Stimulated activated CD8-positive, alpha-beta memory T cell treated with anti-CD3 and anti-CD28 coated beads, Interleukin-4, amount 100 ng/mL, for 48 hours (primary cell): ENCODE measurements at regions not wholly inside any gene's neighbourhood (a gene's known extent, or its start where the extent isn't known, plus 50 kb on each side); places are given as distances from the start of the nearest gene placed in this dataset.

Experiments used
- DNase-seq: peaks from one replicate; pipeline ENCODE4 v3.0.0-alpha.2; 2020

- no peak for DNase-seq
Observed at GRCh38 chr1:229828461-229828860, 202.4 kb downstream of the URB2 start.

- no peak for DNase-seq
Observed at GRCh38 chr1:229832695-229833094, 206.6 kb downstream of the URB2 start.

GRCh38 chr1:229834230-229834629 lies 208.2 kb downstream of the URB2 start:
- DNase-seq: no peak

GRCh38 chr1:229835226-229835625 lies 209.2 kb downstream of the URB2 start:
- DNase-seq: no peak

- DNase-seq: no peak
Observed at GRCh38 chr1:229836324-229836723, 210.3 kb downstream of the URB2 start.

- no peak for DNase-seq
Observed at GRCh38 chr1:229838204-229838603, 212.2 kb downstream of the URB2 start.

- no peak for DNase-seq
Observed at GRCh38 chr1:229839800-229840199, 213.8 kb downstream of the URB2 start.

- no peak for DNase-seq
Observed at GRCh38 chr1:229841230-229841629, 215.2 kb downstream of the URB2 start.

GRCh38 chr1:229842302-229843255 lies 216.5 kb downstream of the URB2 start:
- DNase-seq: no peak

GRCh38 chr1:229843627-229844238 lies 217.7 kb downstream of the URB2 start:
- DNase-seq: no peak

- DNase-seq: no peak
Observed at GRCh38 chr1:229844675-229845074, 218.6 kb downstream of the URB2 start.

- DNase-seq: no peak
Observed at GRCh38 chr1:229845410-229846138, 219.5 kb downstream of the URB2 start.

- DNase-seq: no peak
Observed at GRCh38 chr1:229846351-229846750, 220.3 kb downstream of the URB2 start.

GRCh38 chr1:229848752-229849677 lies 218.0 kb upstream of the GALNT2 start:
- DNase-seq: no peak

- DNase-seq: no peak
Observed at GRCh38 chr1:229851511-229851910, 215.5 kb upstream of the GALNT2 start.

GRCh38 chr1:229853751-229854150 lies 213.3 kb upstream of the GALNT2 start:
- DNase-seq: no peak

GRCh38 chr1:229854620-229855019 lies 212.4 kb upstream of the GALNT2 start:
- DNase-seq: no peak

GRCh38 chr1:229856009-229856650 lies 210.9 kb upstream of the GALNT2 start:
- peak; percentile 25 for DNase-seq

- DNase-seq: no peak
Observed at GRCh38 chr1:229857585-229857984, 209.5 kb upstream of the GALNT2 start.

GRCh38 chr1:229859026-229859425 lies 208.0 kb upstream of the GALNT2 start:
- DNase-seq: no peak

- DNase-seq: no peak
Observed at GRCh38 chr1:229860926-229861325, 206.1 kb upstream of the GALNT2 start.
